DND-41 (cell line): ENCODE measurements at regions not wholly inside any gene's neighbourhood (a gene's known extent, or its start where the extent isn't known, plus 50 kb on each side); places are given as distances from the start of the nearest gene placed in this dataset.

Source experiments
- ATAC-seq: fragments of 200-7000 bp; cut with Tn5 transposase; 3 replicates; pipeline ENCODE4 v1.9.1; 2021; ENCODE audit warnings: low read depth; ENCODE audit not compliant: insufficient read depth
- DNase-seq: peaks from one replicate; pipeline ENCODE4 v3.0.0-alpha.2; 2020
- H2AFZ ChIP-seq: 2 replicates; pipeline ENCODE4 v1.6.0; 2012; ENCODE audit warnings: low read depth, low read length
- H3K27ac ChIP-seq: 2 replicates; pipeline ENCODE4 v1.5.1; 2012; ENCODE audit warnings: low read length, inconsistent platforms
- H3K27me3 ChIP-seq: fragments of 200-600 bp; sonication (generic); 2 replicates; pipeline ENCODE4 v1.6.0; 2012; ENCODE audit warnings: low read length, mild to moderate bottlenecking, inconsistent platforms; ENCODE audit not compliant: insufficient read depth, poor library complexity
- H3K36me3 ChIP-seq: 2 replicates; pipeline ENCODE4 v1.5.1; 2012; ENCODE audit warnings: low read length, inconsistent platforms; ENCODE audit not compliant: insufficient read depth
- H3K4me1 ChIP-seq: 2 replicates; pipeline ENCODE4 v1.5.1; 2012; ENCODE audit warnings: mild to moderate bottlenecking, low read length; ENCODE audit not compliant: insufficient read depth
- H3K4me2 ChIP-seq: 2 replicates; pipeline ENCODE4 v1.6.0; 2012; ENCODE audit warnings: mild to moderate bottlenecking, moderate library complexity, low read length, inconsistent platforms; ENCODE audit not compliant: insufficient read depth
- H3K4me3 ChIP-seq, 2 experiments: fragments of 200-600 bp in 1 of 2; shearing (Covaris generic) in 1 of 2; 2 replicates each; pipeline ENCODE4 v1.5.1; 2012 to 2016; ENCODE audit warnings: inconsistent platforms in 2 of 2, low read length in 2 of 2, mild to moderate bottlenecking in 2 of 2, low read depth in 1 of 2, moderate library complexity in 1 of 2
- H3K79me2 ChIP-seq: 2 replicates; pipeline ENCODE4 v1.6.0; 2012; ENCODE audit warnings: low read length, inconsistent platforms; ENCODE audit not compliant: insufficient read depth
- H3K9ac ChIP-seq: 2 replicates; pipeline ENCODE4 v1.6.0; 2012; ENCODE audit warnings: low read depth, mild to moderate bottlenecking, inconsistent platforms, low read length, moderate library complexity
- H3K9me3 ChIP-seq: 2 replicates; pipeline ENCODE4 v1.5.1; 2012; ENCODE audit warnings: low read length, moderate library complexity, mild to moderate bottlenecking, inconsistent platforms; ENCODE audit not compliant: insufficient read depth, severe bottlenecking
- H4K20me1 ChIP-seq: 2 replicates; pipeline ENCODE4 v1.6.0; 2012; ENCODE audit warnings: low read length; ENCODE audit not compliant: insufficient read depth
- CTCF ChIP-seq: IDR thresholded peaks from 2 replicates; pipeline ENCODE4 v1.5.1; 2012; ENCODE audit warnings: borderline replicate concordance, low read length, moderate library complexity, mild to moderate bottlenecking; ENCODE audit not compliant: poor library complexity, severe bottlenecking; ENCODE audit errors: extremely low read depth
- EZH2 ChIP-seq: IDR thresholded peaks from 3 replicates; pipeline ENCODE4 v1.6.1; 2012; ENCODE audit warnings: borderline replicate concordance, low read depth, mild to moderate bottlenecking, moderate library complexity, low read length, inconsistent platforms; ENCODE audit not compliant: severe bottlenecking

GRCh38 chr20:57983082-57983481 lies 245.4 kb downstream of the ANKRD60 start:
- TF ChIP-seq CTCF: no peak
- TF ChIP-seq EZH2: no peak
- no peak overlapping the region for H2AFZ ChIP-seq
- H3K79me2 ChIP-seq: no peaks in the 10 kb centered on the region
- no peak overlapping the region for H3K4me2 ChIP-seq
- H3K9me3 ChIP-seq: no peaks in the 10 kb centered on the region
- no peak overlapping the region for H3K9ac ChIP-seq
- H3K27ac ChIP-seq: no peak overlapping the region
- H4K20me1 ChIP-seq: 0 out of 2 replicates have a peak, but pooled peaks cover 4% of the 10 kb centered on the region
- DNase-seq (no peak), ATAC-seq (no peak)
- no peaks in the 10 kb centered on the region for H3K4me1 ChIP-seq
- peaks cover 14% of the 10 kb centered on the region for H3K27me3 ChIP-seq
- H3K36me3 ChIP-seq: no peaks in the 10 kb centered on the region
- H3K4me3 ChIP-seq: no peak overlapping the region

- TF ChIP-seq CTCF (no peak), EZH2 (no peak)
These were observed 247.9 kb downstream of the ANKRD60 start for GRCh38 chr20:57980506-57980905.

GRCh38 chr20:57977569-57977968 lies 250.9 kb downstream of the ANKRD60 start:
- no peaks in the 10 kb centered on the region for H3K4me1 ChIP-seq
- no peaks in the 10 kb centered on the region for H4K20me1 ChIP-seq
- no peak overlapping the region for H2AFZ ChIP-seq
- no peak for ATAC-seq
- no peak for DNase-seq
- H3K36me3 ChIP-seq: no peaks in the 10 kb centered on the region
- no peaks in the 10 kb centered on the region for H3K9me3 ChIP-seq
- H3K9ac ChIP-seq: no peak overlapping the region
- H3K4me3 ChIP-seq: no peak overlapping the region
- peaks cover 6% of the 10 kb centered on the region for H3K27me3 ChIP-seq
- no peak overlapping the region for H3K27ac ChIP-seq
- TF ChIP-seq CTCF (no peak), EZH2 (no peak)
- H3K79me2 ChIP-seq: no peaks in the 10 kb centered on the region
- no peak overlapping the region for H3K4me2 ChIP-seq

More at GRCh38 chr20:57980506-57980905, 247.9 kb downstream of the ANKRD60 start:
- H3K9ac ChIP-seq: no peak overlapping the region
- H3K27ac ChIP-seq: no peak overlapping the region
- no peak overlapping the region for H2AFZ ChIP-seq
- DNase-seq: no peak
- ATAC-seq: no peak
- H3K79me2 ChIP-seq: no peaks in the 10 kb centered on the region
- H3K9me3 ChIP-seq: no peaks in the 10 kb centered on the region
- no peak overlapping the region for H3K4me2 ChIP-seq
- H3K4me1 ChIP-seq: no peaks in the 10 kb centered on the region
- H3K4me3 ChIP-seq: no peak overlapping the region
- H3K36me3 ChIP-seq: no peaks in the 10 kb centered on the region
- peaks cover 9% of the 10 kb centered on the region for H3K27me3 ChIP-seq
- H4K20me1 ChIP-seq: no peaks in the 10 kb centered on the region

- Histone ChIP-seq H2AFZ (no peak overlapping the region), H3K4me3 (no peak overlapping the region), H3K9ac (no peak overlapping the region), H3K9me3 (no peaks in the 10 kb centered on the region), H3K4me2 (no peak overlapping the region), H3K27me3 (peaks cover 6% of the 10 kb centered on the region), H3K4me1 (no peaks in the 10 kb centered on the region), H4K20me1 (no peaks in the 10 kb centered on the region), H3K27ac (no peak overlapping the region), H3K79me2 (no peaks in the 10 kb centered on the region), H3K36me3 (no peaks in the 10 kb centered on the region)
- ATAC-seq (no peak), DNase-seq (no peak)
- TF ChIP-seq EZH2: no peak
- no peak for TF ChIP-seq CTCF
These were observed 251.3 kb downstream of the ANKRD60 start for GRCh38 chr20:57977141-57977540.
